Rectal smooth muscle tissue (tissue), 1 donor: ENCODE measurements at regions not wholly inside any gene's neighbourhood (a gene's known extent, or its start where the extent isn't known, plus 50 kb on each side); places are given as distances from the start of the nearest gene placed in this dataset.

Experiments
- H3K27ac ChIP-seq: one replicate; pipeline ENCODE4 v1.7.0; 2013; ENCODE audit warnings: low read depth, low read length, inconsistent platforms
- H3K27me3 ChIP-seq: one replicate; pipeline ENCODE4 v1.7.0; 2013; ENCODE audit warnings: low read length; ENCODE audit not compliant: control insufficient read depth, insufficient read depth
- H3K36me3 ChIP-seq: one replicate; pipeline ENCODE4 v1.7.0; 2013; ENCODE audit warnings: low read length; ENCODE audit not compliant: control insufficient read depth, insufficient read depth
- H3K4me1 ChIP-seq: one replicate; pipeline ENCODE4 v1.7.0; 2013; ENCODE audit warnings: low read length; ENCODE audit not compliant: control insufficient read depth, insufficient read depth
- H3K4me3 ChIP-seq: one replicate; pipeline ENCODE4 v1.7.0; 2013; ENCODE audit warnings: low read length
- H3K9ac ChIP-seq: one replicate; pipeline ENCODE4 v1.7.0; 2013; ENCODE audit warnings: low read length

GRCh38 chr13:23947893-23948292 is 50.6 kb upstream of the C1QTNF9B start:
- no peaks in the 10 kb centered on the region for H3K36me3 ChIP-seq
- no peaks in the 10 kb centered on the region for H3K27me3 ChIP-seq
- no peaks in the 10 kb centered on the region for H3K4me1 ChIP-seq
- no peak overlapping the region for H3K9ac ChIP-seq
- H3K27ac ChIP-seq: no peak overlapping the region
- no peak overlapping the region for H3K4me3 ChIP-seq

GRCh38 chr13:23949200-23949599 is 51.9 kb upstream of the C1QTNF9B start:
- Histone ChIP-seq H3K4me1 (no peaks in the 10 kb centered on the region), H3K27me3 (no peaks in the 10 kb centered on the region), H3K4me3 (no peak overlapping the region), H3K36me3 (no peaks in the 10 kb centered on the region), H3K27ac (no peak overlapping the region), H3K9ac (no peak overlapping the region)

- Histone ChIP-seq H3K36me3 (no peaks in the 10 kb centered on the region), H3K9ac (no peak overlapping the region), H3K4me1 (no peaks in the 10 kb centered on the region), H3K4me3 (no peak overlapping the region), H3K27ac (no peak overlapping the region), H3K27me3 (no peaks in the 10 kb centered on the region)
Observed at GRCh38 chr13:23949736-23950135, 52.4 kb upstream of the C1QTNF9B start.

- Histone ChIP-seq H3K27ac (no peak overlapping the region), H3K4me3 (no peak overlapping the region), H3K36me3 (no peaks in the 10 kb centered on the region), H3K27me3 (no peaks in the 10 kb centered on the region), H3K9ac (no peak overlapping the region), H3K4me1 (no peaks in the 10 kb centered on the region)
Observed at GRCh38 chr13:23950736-23951510, 53.6 kb upstream of the C1QTNF9B start.

GRCh38 chr13:23952796-23953195 is 55.5 kb upstream of the C1QTNF9B start:
- H3K27ac ChIP-seq: no peak overlapping the region
- no peaks in the 10 kb centered on the region for H3K36me3 ChIP-seq
- H3K27me3 ChIP-seq: no peaks in the 10 kb centered on the region
- no peaks in the 10 kb centered on the region for H3K4me1 ChIP-seq
- H3K9ac ChIP-seq: no peak overlapping the region
- H3K4me3 ChIP-seq: no peak overlapping the region

GRCh38 chr13:23953860-23954512 is 56.7 kb upstream of the C1QTNF9B start:
- Histone ChIP-seq H3K4me3 (no peak overlapping the region), H3K27ac (no peak overlapping the region), H3K9ac (no peak overlapping the region), H3K36me3 (no peaks in the 10 kb centered on the region), H3K27me3 (no peaks in the 10 kb centered on the region), H3K4me1 (no peaks in the 10 kb centered on the region)

- H3K27ac ChIP-seq: no peak overlapping the region
- H3K36me3 ChIP-seq: no peaks in the 10 kb centered on the region
- H3K4me3 ChIP-seq: no peak overlapping the region
- H3K9ac ChIP-seq: no peak overlapping the region
- no peaks in the 10 kb centered on the region for H3K27me3 ChIP-seq
- no peaks in the 10 kb centered on the region for H3K4me1 ChIP-seq
Observed at GRCh38 chr13:23955064-23955463, 57.8 kb upstream of the C1QTNF9B start.

GRCh38 chr13:23956106-23956505 is 58.8 kb upstream of the C1QTNF9B start:
- no peaks in the 10 kb centered on the region for H3K36me3 ChIP-seq
- H3K4me1 ChIP-seq: no peaks in the 10 kb centered on the region
- no peak overlapping the region for H3K9ac ChIP-seq
- H3K4me3 ChIP-seq: no peak overlapping the region
- H3K27me3 ChIP-seq: no peaks in the 10 kb centered on the region
- no peak overlapping the region for H3K27ac ChIP-seq

- H3K4me1 ChIP-seq: no peaks in the 10 kb centered on the region
- no peak overlapping the region for H3K4me3 ChIP-seq
- H3K27me3 ChIP-seq: no peaks in the 10 kb centered on the region
- H3K27ac ChIP-seq: no peak overlapping the region
- H3K9ac ChIP-seq: no peak overlapping the region
- H3K36me3 ChIP-seq: no peaks in the 10 kb centered on the region
Observed at GRCh38 chr13:23957981-23958380, 60.7 kb upstream of the C1QTNF9B start.

- Histone ChIP-seq H3K9ac (no peak overlapping the region), H3K4me1 (no peaks in the 10 kb centered on the region), H3K36me3 (no peaks in the 10 kb centered on the region), H3K27ac (no peak overlapping the region), H3K4me3 (no peak overlapping the region), H3K27me3 (no peaks in the 10 kb centered on the region)
Observed at GRCh38 chr13:23959231-23959862, 62.0 kb upstream of the C1QTNF9B start.

GRCh38 chr13:23960566-23961156 is 63.4 kb upstream of the C1QTNF9B start:
- Histone ChIP-seq H3K4me3 (no peak overlapping the region), H3K9ac (no peak overlapping the region), H3K27me3 (no peaks in the 10 kb centered on the region), H3K27ac (no peak overlapping the region), H3K4me1 (no peaks in the 10 kb centered on the region), H3K36me3 (no peaks in the 10 kb centered on the region)

GRCh38 chr13:23963184-23963931 is 66.1 kb upstream of the C1QTNF9B start:
- no peaks in the 10 kb centered on the region for H3K4me1 ChIP-seq
- H3K27ac ChIP-seq: no peak overlapping the region
- no peaks in the 10 kb centered on the region for H3K36me3 ChIP-seq
- H3K9ac ChIP-seq: no peak overlapping the region
- no peak overlapping the region for H3K4me3 ChIP-seq
- H3K27me3 ChIP-seq: no peaks in the 10 kb centered on the region
